IMR-90 (cell line): ENCODE measurements at regions not wholly inside any gene's neighbourhood (a gene's known extent, or its start where the extent isn't known, plus 50 kb on each side); places are given as distances from the start of the nearest gene placed in this dataset.

Source experiments
- ATAC-seq: fragments of 200-7000 bp; cut with Tn5 transposase; 2 replicates; pipeline ENCODE4 v1.9.1; 2020; ENCODE audit warnings: low read depth, mild to moderate bottlenecking, moderate library complexity
- BruUV-seq: library from RNA; stranded (reverse); fragments of 400-500 nt; replicated peaks from 2 replicates; lab custom pipeline; 2021; lab: Mats Ljungman, UMichigan
- CTCF ChIA-PET: fragments of 300-600 bp; formaldehyde crosslinking; extraction: SDS; loops from one replicate; lab custom pipeline; 2021; ENCODE audit warnings: antibody characterized with exemption; lab: Yijun Ruan, JAX
- POLR2A ChIA-PET: fragments of 300-600 bp; sonication (Branson Sonifier 250); formaldehyde crosslinking; loops from one replicate; lab custom pipeline; 2022; ENCODE audit warnings: antibody characterized with exemption; ENCODE audit not compliant: unreplicated experiment; lab: Charles Lee
- DNase-seq: peaks from one replicate; pipeline ENCODE4 v3.0.0; 2013
- H2AFZ ChIP-seq: replicated peaks from 2 replicates; pipeline ENCODE3; 2013; ENCODE audit warnings: low read length, mild to moderate bottlenecking; ENCODE audit not compliant: poor library complexity
- H2AK5ac ChIP-seq: 2 replicates; pipeline ENCODE4 v1.6.1; 2013; ENCODE audit warnings: low read depth, low read length, inconsistent platforms
- H2AK9ac ChIP-seq: replicated peaks from 2 replicates; pipeline ENCODE3; 2013; ENCODE audit warnings: mild to moderate bottlenecking, low read depth, low read length, moderate library complexity; ENCODE audit not compliant: poor library complexity
- H2BK120ac ChIP-seq: 2 replicates; pipeline ENCODE4 v1.6.1; 2013; ENCODE audit warnings: low read depth, low read length, inconsistent platforms
- H2BK15ac ChIP-seq: 3 replicates; pipeline ENCODE4 v1.6.1; 2013; ENCODE audit warnings: low read depth, low read length, inconsistent platforms
- H2BK20ac ChIP-seq: 2 replicates; pipeline ENCODE4 v1.6.1; 2013; ENCODE audit warnings: low read depth, mild to moderate bottlenecking, inconsistent platforms, low read length, moderate library complexity
- H2BK5ac ChIP-seq: 2 replicates; pipeline ENCODE4 v1.6.1; 2013; ENCODE audit warnings: mild to moderate bottlenecking, low read depth, low read length, inconsistent platforms; ENCODE audit not compliant: poor library complexity, severe bottlenecking
- H3K14ac ChIP-seq: replicated peaks from 2 replicates; pipeline ENCODE4 v1.6.1; 2013; ENCODE audit warnings: low read depth, low read length, inconsistent platforms
- H3K18ac ChIP-seq: 2 replicates; pipeline ENCODE4 v1.6.1; 2013; ENCODE audit warnings: low read depth, low read length, control low read depth
- H3K23ac ChIP-seq: 2 replicates; pipeline ENCODE4 v1.6.1; 2013; ENCODE audit warnings: low read depth, low read length, inconsistent platforms
- H3K27ac ChIP-seq: 2 replicates; pipeline ENCODE4 v1.5.1; 2013; ENCODE audit warnings: mild to moderate bottlenecking, control low read depth, low read length; ENCODE audit not compliant: insufficient read depth
- H3K27me3 ChIP-seq: 2 replicates; pipeline ENCODE4 v1.6.1; 2013; ENCODE audit warnings: low read length; ENCODE audit not compliant: control insufficient read depth, insufficient read depth
- H3K36me3 ChIP-seq: 2 replicates; pipeline ENCODE4 v1.6.1; 2013; ENCODE audit warnings: low read length, mixed read lengths; ENCODE audit not compliant: control insufficient read depth, insufficient read depth
- H3K4ac ChIP-seq: 2 replicates; pipeline ENCODE4 v1.6.1; 2013; ENCODE audit warnings: low read depth, low read length, inconsistent platforms
- H3K4me1 ChIP-seq: 2 replicates; pipeline ENCODE4 v1.6.1; 2013; ENCODE audit warnings: low read length, mixed read lengths; ENCODE audit not compliant: control insufficient read depth, insufficient read depth
- H3K4me2 ChIP-seq: 2 replicates; pipeline ENCODE4 v1.6.1; 2013; ENCODE audit warnings: low read depth, mild to moderate bottlenecking, control low read depth, low read length, moderate library complexity
- H3K4me3 ChIP-seq: 2 replicates; pipeline ENCODE4 v1.5.1; 2013; ENCODE audit warnings: low read depth, mild to moderate bottlenecking, control low read depth, low read length, moderate library complexity; ENCODE audit not compliant: insufficient read depth
- H3K56ac ChIP-seq: 2 replicates; pipeline ENCODE4 v1.6.1; 2013; ENCODE audit warnings: low read length, inconsistent platforms; ENCODE audit not compliant: insufficient read depth; ENCODE audit errors: extremely low read depth
- H3K79me1 ChIP-seq, 2 experiments: 2 replicates each; pipeline ENCODE4 v1.6.1; 2013; ENCODE audit warnings: low read length in 2 of 2, inconsistent platforms in 1 of 2, low read depth in 1 of 2
- H3K9ac ChIP-seq: 2 replicates; pipeline ENCODE4 v1.6.1; 2013; ENCODE audit warnings: low read depth, low read length, control low read depth
- H3K9me1 ChIP-seq: 2 replicates; pipeline ENCODE4 v1.6.1; 2013; ENCODE audit warnings: low read length, inconsistent platforms; ENCODE audit not compliant: insufficient read depth
- H3K9me3 ChIP-seq: 2 replicates; pipeline ENCODE4 v1.6.1; 2013; ENCODE audit warnings: low read length; ENCODE audit not compliant: control insufficient read depth, insufficient read depth
- H4K20me1 ChIP-seq: 2 replicates; pipeline ENCODE4 v1.6.1; 2013; ENCODE audit warnings: low read length, inconsistent platforms; ENCODE audit not compliant: insufficient read depth
- H4K5ac ChIP-seq: 2 replicates; pipeline ENCODE4 v1.6.1; 2013; ENCODE audit warnings: mild to moderate bottlenecking, low read depth, low read length, control low read depth
- H4K8ac ChIP-seq, 2 experiments: 2 replicates each; pipeline ENCODE4 v1.6.1; 2013; ENCODE audit warnings: low read depth in 2 of 2, low read length in 2 of 2, control low read depth in 1 of 2, inconsistent platforms in 1 of 2
- H4K91ac ChIP-seq: 2 replicates; pipeline ENCODE4 v1.6.1; 2013; ENCODE audit warnings: low read depth, low read length, inconsistent platforms; ENCODE audit not compliant: insufficient read depth
- BHLHE40 ChIP-seq: fragments of 150-350 bp; IDR thresholded peaks from 2 replicates; pipeline ENCODE4 v1.6.1; 2016; ENCODE audit warnings: mild to moderate bottlenecking, low read depth, low read length
- CEBPB ChIP-seq: IDR thresholded peaks from 2 replicates; pipeline ENCODE4 v1.6.1; 2012; ENCODE audit warnings: low read depth, low read length, improper control_type of control experiment
- CHD1 ChIP-seq: IDR thresholded peaks from 2 replicates; pipeline ENCODE4 v1.6.1; 2012; ENCODE audit warnings: low read depth, low read length, improper control_type of control experiment
- CTCF ChIP-seq: conservative IDR thresholded peaks from 2 replicates; pipeline ENCODE4 v1.5.1; 2012; ENCODE audit warnings: mild to moderate bottlenecking, low read depth, low read length, improper control_type of control experiment
- ELK1 ChIP-seq: fragments of 150-350 bp; IDR thresholded peaks from 2 replicates; pipeline ENCODE4 v1.6.1; 2016; ENCODE audit warnings: low read depth, mild to moderate bottlenecking, low read length, moderate library complexity, borderline replicate concordance
- FOS ChIP-seq: fragments of 150-350 bp; IDR thresholded peaks from 2 replicates; pipeline ENCODE4 v1.6.1; 2016; ENCODE audit warnings: low read depth, low read length
- MAFK ChIP-seq: IDR thresholded peaks from 2 replicates; pipeline ENCODE4 v1.6.1; 2012; ENCODE audit warnings: low read depth, low read length, improper control_type of control experiment
- MAZ ChIP-seq: IDR thresholded peaks from 2 replicates; pipeline ENCODE4 v1.6.1; 2012; ENCODE audit warnings: low read depth, mild to moderate bottlenecking, low read length, improper control_type of control experiment, moderate library complexity, borderline replicate concordance
- MXI1 ChIP-seq: IDR thresholded peaks from 2 replicates; pipeline ENCODE4 v1.6.1; 2012; ENCODE audit warnings: low read depth, mild to moderate bottlenecking, low read length, moderate library complexity, borderline replicate concordance
- NFE2L2 ChIP-seq: fragments of 150-350 bp; IDR thresholded peaks from 2 replicates; pipeline ENCODE4 v1.6.1; 2016; ENCODE audit warnings: low read depth, mild to moderate bottlenecking, low read length
- POLR2A ChIP-seq: IDR thresholded peaks from 2 replicates; pipeline ENCODE4 v1.6.1; 2012; ENCODE audit warnings: mild to moderate bottlenecking, low read depth, low read length
- RAD21 ChIP-seq: IDR thresholded peaks from 2 replicates; pipeline ENCODE4 v1.6.1; 2012; ENCODE audit warnings: low read length, improper control_type of control experiment
- RCOR1 ChIP-seq: IDR thresholded peaks from 2 replicates; pipeline ENCODE4 v1.6.1; 2012; ENCODE audit warnings: mild to moderate bottlenecking, low read length, improper control_type of control experiment; ENCODE audit not compliant: insufficient replicate concordance
- RFX5 ChIP-seq: IDR thresholded peaks from 2 replicates; pipeline ENCODE4 v1.8.0; 2012; ENCODE audit warnings: low read depth, mild to moderate bottlenecking, low read length, moderate library complexity
- SMC3 ChIP-seq: fragments of 150-350 bp; IDR thresholded peaks from 2 replicates; pipeline ENCODE4 v1.6.1; 2016; ENCODE audit warnings: low read depth, mild to moderate bottlenecking, antibody characterized with exemption, low read length, moderate library complexity
- USF2 ChIP-seq: fragments of 150-350 bp; IDR thresholded peaks from 2 replicates; pipeline ENCODE4 v1.6.1; 2017; ENCODE audit warnings: mild to moderate bottlenecking, antibody characterized with exemption, low read length, low read depth
- WGBS, 2 experiments: methylation state at CpG; one replicate each; pipeline versions ENCODE4 v1.1.5 to v1.1.7; 2013; ENCODE audit warnings: missing lambda C conversion rate in 2 of 2; ENCODE audit not compliant: insufficient read length in 1 of 2; ENCODE audit errors: extremely low coverage in 2 of 2; 5-methylcytosine and 5-hydroxymethylcytosine counted together
- dilution Hi-C: fragments of 300-500 bp; cut with HindIII; formaldehyde crosslinking; loops from one replicate; pipeline ENCODE4 v1.14.3; 2018; ENCODE audit warnings: low sequenced_read_pairs; ENCODE audit not compliant: unreplicated experiment
- in situ Hi-C: fragments of 300-500 bp; cut with MboI; formaldehyde crosslinking; loops from 3 replicates; pipeline ENCODE4 v1.14.3; 2019; ENCODE audit warnings: low sequenced_read_pairs, inconsistent platforms, mixed read lengths
- intact Hi-C: fragments of 100-400 bp; cut with micrococcal nuclease; formaldehyde crosslinking; loops from 2 replicates; pipeline ENCODE4 v1.10.0; 2022

GRCh38 chr1:218695525-218695924 lies 350.4 kb downstream of the TGFB2 start:
- H3K14ac ChIP-seq, result no peak overlapping the region

More at GRCh38 chr1:218695525-218695924, 350.4 kb downstream of the TGFB2 start:
- no peak overlapping the region for H2AK9ac ChIP-seq
- no peak overlapping the region for H3K4me2 ChIP-seq
- no peak overlapping the region for H2BK5ac ChIP-seq
- intact Hi-C loops, result no loop called here
- H3K27me3 ChIP-seq, result no peaks in the 10 kb centered on the region
- ATAC-seq (no peak), DNase-seq (no peak)
- H4K8ac ChIP-seq, result no peak overlapping the region
- H3K4me3 ChIP-seq, result no peak overlapping the region
- CTCF ChIA-PET, result interaction anchor here (1.3 kb wide), 1 partner anchor 11 kb away, joined by 3 read pairs; no protein-coding TSS in a partner anchor
- TF ChIP-seq CTCF, result no peak
- TF ChIP-seq FOS, result no peak
- no peak for TF ChIP-seq RAD21
- no peak for TF ChIP-seq MXI1
- no peak for TF ChIP-seq ELK1
- no peak for TF ChIP-seq POLR2A
- TF ChIP-seq SMC3, result no peak
- TF ChIP-seq CEBPB, result no peak
- no peak for TF ChIP-seq CHD1
- TF ChIP-seq USF2, result no peak
- TF ChIP-seq RFX5, result no peak
- TF ChIP-seq NFE2L2, result no peak
- TF ChIP-seq BHLHE40, result no peak
- TF ChIP-seq RCOR1, result no peak
- TF ChIP-seq MAFK, result no peak
- TF ChIP-seq MAZ, result no peak
- no peak overlapping the region for H3K18ac ChIP-seq
- no peak overlapping the region for H2BK15ac ChIP-seq
- no peak overlapping the region for H3K27ac ChIP-seq
- WGBS, 2 experiments, result no CpG with 5 or more reads among the region's 4 CpGs
- no peak overlapping the region for H3K9ac ChIP-seq
- no peak overlapping the region for H2AFZ ChIP-seq
- POLR2A ChIA-PET, result no interaction called here
- no peak overlapping the region for H3K23ac ChIP-seq
- H4K91ac ChIP-seq, result no peak overlapping the region
- no peak overlapping the region for H2BK20ac ChIP-seq
- H2BK120ac ChIP-seq, result no peak overlapping the region
- no peaks in the 10 kb centered on the region for H3K9me1 ChIP-seq
- H3K36me3 ChIP-seq, result no peaks in the 10 kb centered on the region
- no peak overlapping the region for H3K56ac ChIP-seq
- H4K5ac ChIP-seq, result no peak overlapping the region; the same call in 1 of the 2 replicates
- dilution Hi-C loops, result no loop called here
- no peaks in the 10 kb centered on the region for H4K20me1 ChIP-seq
- H3K4ac ChIP-seq, result no peak overlapping the region
- BruUV-seq, result no TSS peak
- H3K4me1 ChIP-seq, result 0 out of 2 replicates have a peak, but pooled peaks cover 2% of the 10 kb centered on the region
- H3K9me3 ChIP-seq, result no peaks in the 10 kb centered on the region
- in situ Hi-C loops, result no loop called here
- H3K79me1 ChIP-seq, result no peaks in the 10 kb centered on the region
- H2AK5ac ChIP-seq, result no peak overlapping the region
